ENCODE measurements at regions not wholly inside any gene's neighbourhood (a gene's known extent, or its start where the extent isn't known, plus 50 kb on each side); places are given as distances from the start of the nearest gene placed in this dataset.

DNA sequence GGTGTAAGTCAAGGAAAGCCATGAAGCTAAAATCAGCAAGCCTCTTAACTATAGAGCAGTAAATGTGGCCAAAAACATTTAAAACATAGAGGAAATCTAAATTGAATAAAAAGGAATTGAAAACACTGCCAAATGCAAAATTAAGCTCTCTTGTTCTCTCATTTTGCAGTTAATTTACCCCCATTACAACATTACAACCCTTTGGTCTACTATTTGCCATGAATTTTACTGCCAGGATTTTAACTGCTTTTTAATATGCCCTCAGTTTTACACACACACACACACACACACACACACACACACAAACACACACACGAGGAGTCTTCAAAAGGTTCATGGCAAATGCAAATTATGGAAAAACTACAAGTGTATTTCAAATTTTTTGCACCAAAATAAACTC is 91.4 kb upstream of the ACO1 start:
- Histone ChIP-seq H3K79me2 (ENCODE audit: control insufficient read depth, insufficient read depth, low read length) (no peaks in the 10 kb centered on the region), H3K9me3 (replicated peaks; ENCODE audit: control insufficient read depth, insufficient read depth, low read depth, low read length) (no peaks in the 10 kb centered on the region), H3K9me1 (ENCODE audit: control insufficient read depth, insufficient read depth, low read length) (no peaks in the 10 kb centered on the region), H3K4me2 (ENCODE audit: insufficient read depth, low read length) (no peak overlapping the region), H2AFZ (ENCODE audit: low read depth, low read length) (no peak overlapping the region), H3K27ac (ENCODE audit: extremely low read depth, low read depth, low read length) (no peak overlapping the region), H3K36me3 (ENCODE audit: control insufficient read depth, insufficient read depth, low read length) (no peaks in the 10 kb centered on the region), H4K20me1 (replicated peaks; ENCODE audit: control insufficient read depth, insufficient read depth, low read length) (no peaks in the 10 kb centered on the region), H3K4me3 (no peak overlapping the region), H3K27me3 (ENCODE audit: control insufficient read depth in 2 of 2, insufficient read depth in 2 of 2, low read length in 2 of 2) (no peaks in the 10 kb centered on the region), H3K4me1 (replicated peaks in 1 of 2; ENCODE audit: control insufficient read depth in 2 of 2, insufficient read depth in 2 of 2, low read length in 2 of 2) (no peaks in the 10 kb centered on the region), H3K9ac (ENCODE audit: insufficient read depth in 1 of 2, low read depth in 2 of 2, low read length in 2 of 2) (no peak overlapping the region)
- CTCF ChIA-PET (ENCODE audit: low intra/inter-chr PET ratio): no interaction called here
- no peak for FAIRE-seq
- WGBS (ENCODE audit: insufficient coverage, low coverage, missing lambda C conversion rate): 0% methylated on average over 1 of the region's 1 CpG
- intact Hi-C loops (cut with micrococcal nuclease) (no loop called here), in situ Hi-C loops (cut with MboI) (no loop called here)
- no peak for ATAC-seq
- POLR2A ChIA-PET: no interaction called here
- BruUV-seq (replicated peaks): no TSS peak
- DNase-seq (ENCODE audit: extremely low read depth in 1 of 4, low spot score in 3 of 4): no peak
- TF ChIP-seq, protein P1, sequence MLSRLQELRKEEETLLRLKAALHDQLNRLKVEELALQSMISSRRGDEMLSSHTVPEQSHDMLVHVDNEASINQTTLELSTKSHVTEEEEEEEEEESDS (CRISPR knock-in tag; IDR thresholded peaks at IDR 0.05): no peak
- no peak for TF ChIP-seq SIN3A (IDR thresholded peaks at IDR 0.05; ENCODE audit: borderline replicate concordance in 2 of 2, control insufficient read depth in 1 of 2, low read depth in 2 of 2, low read length in 2 of 2)
- TF ChIP-seq, protein P2, sequence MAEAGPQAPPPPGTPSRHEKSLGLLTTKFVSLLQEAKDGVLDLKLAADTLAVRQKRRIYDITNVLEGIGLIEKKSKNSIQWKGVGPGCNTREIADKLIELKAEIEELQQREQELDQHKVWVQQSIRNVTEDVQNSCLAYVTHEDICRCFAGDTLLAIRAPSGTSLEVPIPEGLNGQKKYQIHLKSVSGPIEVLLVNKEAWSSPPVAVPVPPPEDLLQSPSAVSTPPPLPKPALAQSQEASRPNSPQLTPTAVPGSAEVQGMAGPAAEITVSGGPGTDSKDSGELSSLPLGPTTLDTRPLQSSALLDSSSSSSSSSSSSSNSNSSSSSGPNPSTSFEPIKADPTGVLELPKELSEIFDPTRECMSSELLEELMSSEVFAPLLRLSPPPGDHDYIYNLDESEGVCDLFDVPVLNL (CRISPR knock-in tag; IDR thresholded peaks at IDR 0.05; ENCODE audit: low read depth): no peak

DNA sequence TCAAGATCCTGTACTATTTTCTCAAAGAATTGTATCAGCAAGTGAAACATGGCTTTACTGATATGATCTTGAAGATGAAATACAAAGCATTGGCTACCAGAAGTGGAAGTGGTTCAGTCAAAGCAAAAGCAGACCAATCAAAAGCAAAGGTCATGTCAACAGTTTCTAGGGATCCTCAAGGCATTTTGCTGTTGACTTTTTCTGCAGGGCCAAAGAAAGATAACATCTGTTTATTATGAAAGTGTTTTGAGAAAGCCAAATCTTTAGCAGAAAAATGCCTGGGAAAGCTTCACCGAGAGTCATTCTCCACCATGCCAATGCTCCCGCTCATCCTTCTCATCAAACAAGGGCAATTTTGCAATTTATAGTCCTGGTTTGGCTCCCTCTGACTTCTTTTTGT is 90.3 kb upstream of the ACO1 start:
- H3K4me1 ChIP-seq (replicated peaks in 1 of 2; ENCODE audit: control insufficient read depth in 2 of 2, insufficient read depth in 2 of 2, low read length in 2 of 2): no peaks in the 10 kb centered on the region
- H3K36me3 ChIP-seq (ENCODE audit: control insufficient read depth, insufficient read depth, low read length): no peaks in the 10 kb centered on the region
- H3K4me3 ChIP-seq: no peak overlapping the region
- TF ChIP-seq SMAD4 (CRISPR knock-in tag; conservative IDR thresholded peaks at IDR 0.05) (no peak), HIVEP1 (CRISPR knock-in tag; IDR thresholded peaks at IDR 0.05) (no peak), KAT7 (CRISPR knock-in tag; IDR thresholded peaks at IDR 0.05; ENCODE audit: borderline replicate concordance) (no peak)
- TF ChIP-seq, protein P3, sequence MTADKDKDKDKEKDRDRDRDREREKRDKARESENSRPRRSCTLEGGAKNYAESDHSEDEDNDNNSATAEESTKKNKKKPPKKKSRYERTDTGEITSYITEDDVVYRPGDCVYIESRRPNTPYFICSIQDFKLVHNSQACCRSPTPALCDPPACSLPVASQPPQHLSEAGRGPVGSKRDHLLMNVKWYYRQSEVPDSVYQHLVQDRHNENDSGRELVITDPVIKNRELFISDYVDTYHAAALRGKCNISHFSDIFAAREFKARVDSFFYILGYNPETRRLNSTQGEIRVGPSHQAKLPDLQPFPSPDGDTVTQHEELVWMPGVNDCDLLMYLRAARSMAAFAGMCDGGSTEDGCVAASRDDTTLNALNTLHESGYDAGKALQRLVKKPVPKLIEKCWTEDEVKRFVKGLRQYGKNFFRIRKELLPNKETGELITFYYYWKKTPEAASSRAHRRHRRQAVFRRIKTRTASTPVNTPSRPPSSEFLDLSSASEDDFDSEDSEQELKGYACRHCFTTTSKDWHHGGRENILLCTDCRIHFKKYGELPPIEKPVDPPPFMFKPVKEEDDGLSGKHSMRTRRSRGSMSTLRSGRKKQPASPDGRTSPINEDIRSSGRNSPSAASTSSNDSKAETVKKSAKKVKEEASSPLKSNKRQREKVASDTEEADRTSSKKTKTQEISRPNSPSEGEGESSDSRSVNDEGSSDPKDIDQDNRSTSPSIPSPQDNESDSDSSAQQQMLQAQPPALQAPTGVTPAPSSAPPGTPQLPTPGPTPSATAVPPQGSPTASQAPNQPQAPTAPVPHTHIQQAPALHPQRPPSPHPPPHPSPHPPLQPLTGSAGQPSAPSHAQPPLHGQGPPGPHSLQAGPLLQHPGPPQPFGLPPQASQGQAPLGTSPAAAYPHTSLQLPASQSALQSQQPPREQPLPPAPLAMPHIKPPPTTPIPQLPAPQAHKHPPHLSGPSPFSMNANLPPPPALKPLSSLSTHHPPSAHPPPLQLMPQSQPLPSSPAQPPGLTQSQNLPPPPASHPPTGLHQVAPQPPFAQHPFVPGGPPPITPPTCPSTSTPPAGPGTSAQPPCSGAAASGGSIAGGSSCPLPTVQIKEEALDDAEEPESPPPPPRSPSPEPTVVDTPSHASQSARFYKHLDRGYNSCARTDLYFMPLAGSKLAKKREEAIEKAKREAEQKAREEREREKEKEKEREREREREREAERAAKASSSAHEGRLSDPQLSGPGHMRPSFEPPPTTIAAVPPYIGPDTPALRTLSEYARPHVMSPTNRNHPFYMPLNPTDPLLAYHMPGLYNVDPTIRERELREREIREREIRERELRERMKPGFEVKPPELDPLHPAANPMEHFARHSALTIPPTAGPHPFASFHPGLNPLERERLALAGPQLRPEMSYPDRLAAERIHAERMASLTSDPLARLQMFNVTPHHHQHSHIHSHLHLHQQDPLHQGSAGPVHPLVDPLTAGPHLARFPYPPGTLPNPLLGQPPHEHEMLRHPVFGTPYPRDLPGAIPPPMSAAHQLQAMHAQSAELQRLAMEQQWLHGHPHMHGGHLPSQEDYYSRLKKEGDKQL (CRISPR knock-in tag; IDR thresholded peaks at IDR 0.05; ENCODE audit: borderline replicate concordance): no peak
- FAIRE-seq (no peak), DNase-seq (ENCODE audit: extremely low read depth in 1 of 4, low spot score in 3 of 4) (no peak), ATAC-seq (no peak)
- H3K27ac ChIP-seq (ENCODE audit: extremely low read depth, low read depth, low read length): no peak overlapping the region
- no peaks in the 10 kb centered on the region for H3K27me3 ChIP-seq (ENCODE audit: control insufficient read depth in 2 of 2, insufficient read depth in 2 of 2, low read length in 2 of 2)
- no peak overlapping the region for H2AFZ ChIP-seq (ENCODE audit: low read depth, low read length)
- no peak overlapping the region for H3K9ac ChIP-seq (ENCODE audit: insufficient read depth in 1 of 2, low read depth in 2 of 2, low read length in 2 of 2)
- no peaks in the 10 kb centered on the region for H4K20me1 ChIP-seq (replicated peaks; ENCODE audit: control insufficient read depth, insufficient read depth, low read length)
- in situ Hi-C loops (cut with MboI) (no loop called here), intact Hi-C loops (cut with micrococcal nuclease) (no loop called here)
- CTCF ChIA-PET (ENCODE audit: low intra/inter-chr PET ratio): no interaction called here
- 0% methylated on average over 2 of the region's 2 CpGs for WGBS (ENCODE audit: insufficient coverage, low coverage, missing lambda C conversion rate)
- no peak overlapping the region for H3K4me2 ChIP-seq (ENCODE audit: insufficient read depth, low read length)
- POLR2A ChIA-PET: no interaction called here
- H3K79me2 ChIP-seq (ENCODE audit: control insufficient read depth, insufficient read depth, low read length): no peaks in the 10 kb centered on the region
- BruUV-seq (replicated peaks): no TSS peak
- no peaks in the 10 kb centered on the region for H3K9me1 ChIP-seq (ENCODE audit: control insufficient read depth, insufficient read depth, low read length)
- no peaks in the 10 kb centered on the region for H3K9me3 ChIP-seq (replicated peaks; ENCODE audit: control insufficient read depth, insufficient read depth, low read depth, low read length)

Data from K562 (cell line).